Trophoblast cell (in vitro differentiated cells and primary cell): ENCODE measurements at regions not wholly inside any gene's neighbourhood (a gene's known extent, or its start where the extent isn't known, plus 50 kb on each side); places are given as distances from the start of the nearest gene placed in this dataset.

Experiments used
- DNase-seq, 2 donors: peaks; one replicate each; pipeline ENCODE4 v3.0.0-alpha.2; 2016
- H2AFZ ChIP-seq: 2 replicates; pipeline ENCODE4 v1.6.1; 2013; ENCODE audit warnings: low read length, moderate library complexity, mild to moderate bottlenecking; ENCODE audit not compliant: insufficient read depth, poor library complexity
- H2AK5ac ChIP-seq: 2 replicates; pipeline ENCODE4 v1.6.1; 2013; ENCODE audit warnings: mild to moderate bottlenecking, low read length
- H2BK120ac ChIP-seq: 2 replicates; pipeline ENCODE4 v1.6.1; 2013; ENCODE audit warnings: low read length, mild to moderate bottlenecking, moderate library complexity; ENCODE audit not compliant: insufficient read depth, poor library complexity
- H2BK12ac ChIP-seq: 2 replicates; pipeline ENCODE4 v1.6.1; 2013; ENCODE audit warnings: mild to moderate bottlenecking, low read length, moderate library complexity
- H2BK5ac ChIP-seq: 2 replicates; pipeline ENCODE4 v1.6.1; 2013; ENCODE audit warnings: low read length, low read depth, moderate library complexity, mild to moderate bottlenecking; ENCODE audit not compliant: poor library complexity
- H3K14ac ChIP-seq: 2 replicates; pipeline ENCODE4 v1.6.1; 2013; ENCODE audit warnings: mild to moderate bottlenecking, low read length
- H3K18ac ChIP-seq: 2 replicates; pipeline ENCODE4 v1.6.1; 2013; ENCODE audit warnings: mild to moderate bottlenecking, low read length
- H3K23ac ChIP-seq: 2 replicates; pipeline ENCODE4 v1.6.1; 2013; ENCODE audit warnings: low read length
- H3K27ac ChIP-seq: 2 replicates; pipeline ENCODE4 v1.5.1; 2013; ENCODE audit warnings: low read depth, mild to moderate bottlenecking, inconsistent platforms, low read length, moderate library complexity
- H3K27me3 ChIP-seq: 2 replicates; pipeline ENCODE4 v1.6.1; 2013; ENCODE audit warnings: inconsistent platforms, mild to moderate bottlenecking, low read length, moderate library complexity; ENCODE audit not compliant: insufficient read depth
- H3K36me3 ChIP-seq, 2 experiments: 1 replicate in 1 of 2; 2 replicates in 1 of 2; pipeline ENCODE4 v1.6.1; 2013; ENCODE audit warnings: low read length in 2 of 2, mild to moderate bottlenecking in 2 of 2, moderate library complexity in 1 of 2; ENCODE audit not compliant: insufficient read depth in 2 of 2, control insufficient read depth in 1 of 2
- H3K4ac ChIP-seq: 2 replicates; pipeline ENCODE4 v1.6.1; 2013; ENCODE audit warnings: low read depth, mild to moderate bottlenecking, low read length, moderate library complexity
- H3K4me1 ChIP-seq, 2 experiments: 1 replicate in 1 of 2; 2 replicates in 1 of 2; pipeline ENCODE4 v1.6.1; 2013; ENCODE audit warnings: low read length in 2 of 2, mild to moderate bottlenecking in 2 of 2, moderate library complexity in 1 of 2; ENCODE audit not compliant: insufficient read depth in 2 of 2, control insufficient read depth in 1 of 2
- H3K4me2 ChIP-seq: 2 replicates; pipeline ENCODE4 v1.6.1; 2013; ENCODE audit warnings: inconsistent platforms, mild to moderate bottlenecking, low read length, moderate library complexity
- H3K4me3 ChIP-seq: 2 replicates; pipeline ENCODE4 v1.5.1; 2013; ENCODE audit warnings: mild to moderate bottlenecking, low read depth, low read length, inconsistent platforms
- H3K79me1 ChIP-seq: one replicate; pipeline ENCODE4 v1.6.1; 2013; ENCODE audit warnings: low read length
- H3K79me2 ChIP-seq: 2 replicates; pipeline ENCODE4 v1.6.1; 2013; ENCODE audit warnings: low read length, mild to moderate bottlenecking; ENCODE audit not compliant: control insufficient read depth, insufficient read depth, poor library complexity
- H3K9ac ChIP-seq: 2 replicates; pipeline ENCODE4 v1.6.1; 2013; ENCODE audit warnings: mild to moderate bottlenecking, low read length
- H3K9me3 ChIP-seq: 2 replicates; pipeline ENCODE4 v1.6.1; 2013; ENCODE audit warnings: low read depth, mild to moderate bottlenecking, control low read depth, inconsistent platforms, low read length; ENCODE audit not compliant: insufficient read depth
- H4K12ac ChIP-seq: 2 replicates; pipeline ENCODE4 v1.6.1; 2013; ENCODE audit warnings: low read depth, mild to moderate bottlenecking, low read length, moderate library complexity
- H4K8ac ChIP-seq: 2 replicates; pipeline ENCODE4 v1.6.1; 2013; ENCODE audit warnings: low read depth, mild to moderate bottlenecking, low read length, moderate library complexity
- H4K91ac ChIP-seq: one replicate; pipeline ENCODE4 v1.6.1; 2013; ENCODE audit warnings: low read depth, mild to moderate bottlenecking, low read length, moderate library complexity
- WGBS: extraction: QIAGEN DNeasy Blood & Tissue Kit; methylation state at CpG from one replicate; pipeline ENCODE4 v1.1.7; 2013; ENCODE audit warnings: missing lambda C conversion rate; ENCODE audit not compliant: insufficient read length, insufficient coverage; ENCODE audit errors: extremely low coverage; 5-methylcytosine and 5-hydroxymethylcytosine counted together

GRCh38 chr1:96290801-96291200 is 430.8 kb upstream of the PTBP2 start:
- Histone ChIP-seq H3K4me3 (no peak overlapping the region), H2BK12ac (no peak overlapping the region), H2BK120ac (no peak overlapping the region), H3K36me3 (no peaks in the 10 kb centered on the region), H2AFZ (no peak overlapping the region), H3K4ac (no peak overlapping the region), H3K9ac (no peak overlapping the region), H3K27me3 (no peaks in the 10 kb centered on the region), H3K9me3 (no peaks in the 10 kb centered on the region), H3K27ac (no peak overlapping the region), H4K12ac (no peak overlapping the region), H3K18ac (no peak overlapping the region), H3K4me1 (no peaks in the 10 kb centered on the region), H3K79me2 (no peaks in the 10 kb centered on the region), H3K14ac (no peak overlapping the region), H4K8ac (no peak overlapping the region), H2AK5ac (no peak overlapping the region), H3K23ac (no peak overlapping the region), H3K4me2 (no peak overlapping the region), H4K91ac (no peak overlapping the region), H2BK5ac (no peak overlapping the region), H3K79me1 (no peaks in the 10 kb centered on the region)
- DNase-seq, result no peak

GRCh38 chr1:96291468-96291867 is 430.1 kb upstream of the PTBP2 start:
- Histone ChIP-seq H4K12ac (no peak overlapping the region), H2BK12ac (no peak overlapping the region), H3K36me3 (no peaks in the 10 kb centered on the region), H3K27me3 (no peaks in the 10 kb centered on the region), H3K23ac (no peak overlapping the region), H3K9me3 (no peaks in the 10 kb centered on the region), H3K27ac (no peak overlapping the region), H3K79me1 (no peaks in the 10 kb centered on the region), H2AFZ (no peak overlapping the region), H3K79me2 (no peaks in the 10 kb centered on the region), H4K8ac (no peak overlapping the region), H3K4me1 (no peaks in the 10 kb centered on the region), H3K14ac (no peak overlapping the region), H3K9ac (no peak overlapping the region), H3K4me3 (no peak overlapping the region), H3K4ac (no peak overlapping the region), H3K18ac (no peak overlapping the region), H2AK5ac (no peak overlapping the region), H3K4me2 (no peak overlapping the region), H2BK120ac (no peak overlapping the region), H4K91ac (no peak overlapping the region), H2BK5ac (no peak overlapping the region)
- WGBS, result no CpG with 5 or more reads among the region's 2 CpGs
- no peak for DNase-seq

- H3K14ac ChIP-seq, result no peak overlapping the region
- no peak overlapping the region for H3K4ac ChIP-seq
- H2AFZ ChIP-seq, result no peak overlapping the region
- no peak overlapping the region for H4K12ac ChIP-seq
- H3K36me3 ChIP-seq, result no peaks in the 10 kb centered on the region
- H2BK120ac ChIP-seq, result no peak overlapping the region
- no peak overlapping the region for H4K91ac ChIP-seq
- H2AK5ac ChIP-seq, result no peak overlapping the region
- H3K4me2 ChIP-seq, result no peak overlapping the region
- H3K4me3 ChIP-seq, result no peak overlapping the region
- H2BK12ac ChIP-seq, result no peak overlapping the region
- no peaks in the 10 kb centered on the region for H3K9me3 ChIP-seq
- H4K8ac ChIP-seq, result no peak overlapping the region
- H3K79me2 ChIP-seq, result no peaks in the 10 kb centered on the region
- H3K79me1 ChIP-seq, result no peaks in the 10 kb centered on the region
- H3K27ac ChIP-seq, result no peak overlapping the region
- no peaks in the 10 kb centered on the region for H3K27me3 ChIP-seq
- no peak overlapping the region for H2BK5ac ChIP-seq
- WGBS, result no CpG with 5 or more reads among the region's 2 CpGs
- no peak overlapping the region for H3K18ac ChIP-seq
- no peak overlapping the region for H3K9ac ChIP-seq
- H3K4me1 ChIP-seq, result no peaks in the 10 kb centered on the region
- no peak for DNase-seq
- no peak overlapping the region for H3K23ac ChIP-seq
Measured at GRCh38 chr1:96292141-96292540, 429.4 kb upstream of the PTBP2 start.

GRCh38 chr1:96296991-96297390 is 424.6 kb upstream of the PTBP2 start:
- H2AK5ac ChIP-seq, result no peak overlapping the region
- no peaks in the 10 kb centered on the region for H3K79me2 ChIP-seq
- H3K14ac ChIP-seq, result no peak overlapping the region
- no peak overlapping the region for H3K18ac ChIP-seq
- H3K9me3 ChIP-seq, result no peaks in the 10 kb centered on the region
- H3K4ac ChIP-seq, result no peak overlapping the region
- no CpG with 5 or more reads among the region's 2 CpGs for WGBS
- no peaks in the 10 kb centered on the region for H3K27me3 ChIP-seq
- no peaks in the 10 kb centered on the region for H3K4me1 ChIP-seq
- no peak overlapping the region for H3K9ac ChIP-seq
- H3K36me3 ChIP-seq, result no peaks in the 10 kb centered on the region
- H3K23ac ChIP-seq, result no peak overlapping the region
- H2AFZ ChIP-seq, result no peak overlapping the region
- H2BK5ac ChIP-seq, result no peak overlapping the region
- H3K79me1 ChIP-seq, result no peaks in the 10 kb centered on the region
- H4K91ac ChIP-seq, result no peak overlapping the region
- H3K4me3 ChIP-seq, result no peak overlapping the region
- no peak overlapping the region for H3K4me2 ChIP-seq
- no peak overlapping the region for H4K8ac ChIP-seq
- no peak overlapping the region for H2BK12ac ChIP-seq
- H4K12ac ChIP-seq, result no peak overlapping the region
- H2BK120ac ChIP-seq, result no peak overlapping the region
- no peak for DNase-seq
- H3K27ac ChIP-seq, result no peak overlapping the region
